Amygdala (tissue), 56 donors: ENCODE measurements at regions not wholly inside any gene's neighbourhood (a gene's known extent, or its start where the extent isn't known, plus 50 kb on each side); places are given as distances from the start of the nearest gene placed in this dataset.
"Not testable (repeated sequence)": the region's sequence is repeated elsewhere in the genome, so short reads cannot be mapped to it uniquely, and the experiment has no call there.

Experiments used
- DNase-seq, 56 donors: peaks; one replicate each; lab custom pipeline; 2025; lab: John Stamatoyannopoulos, UW

DNA sequence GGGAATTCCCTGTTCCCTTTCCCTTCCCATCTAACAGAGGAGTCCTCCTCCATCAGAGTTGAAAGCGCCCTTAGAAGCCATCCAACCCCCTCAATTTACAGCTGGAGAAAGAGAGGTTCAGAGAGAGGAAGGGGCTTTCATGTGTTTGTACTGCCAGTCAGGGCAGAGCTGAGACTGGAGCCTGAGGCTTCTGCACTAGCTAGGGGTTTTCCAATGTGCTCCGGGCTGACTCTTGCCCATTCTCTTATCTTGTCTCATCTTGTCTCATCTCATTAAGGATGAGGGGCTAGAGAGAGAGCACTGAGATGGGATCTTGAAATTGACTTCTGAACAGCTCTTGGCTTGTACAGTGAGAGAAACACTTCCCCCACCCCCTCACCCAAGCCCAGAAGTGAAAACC, 67.4 kb upstream of the SHB start:
- DNase-seq, result no peak

DNA sequence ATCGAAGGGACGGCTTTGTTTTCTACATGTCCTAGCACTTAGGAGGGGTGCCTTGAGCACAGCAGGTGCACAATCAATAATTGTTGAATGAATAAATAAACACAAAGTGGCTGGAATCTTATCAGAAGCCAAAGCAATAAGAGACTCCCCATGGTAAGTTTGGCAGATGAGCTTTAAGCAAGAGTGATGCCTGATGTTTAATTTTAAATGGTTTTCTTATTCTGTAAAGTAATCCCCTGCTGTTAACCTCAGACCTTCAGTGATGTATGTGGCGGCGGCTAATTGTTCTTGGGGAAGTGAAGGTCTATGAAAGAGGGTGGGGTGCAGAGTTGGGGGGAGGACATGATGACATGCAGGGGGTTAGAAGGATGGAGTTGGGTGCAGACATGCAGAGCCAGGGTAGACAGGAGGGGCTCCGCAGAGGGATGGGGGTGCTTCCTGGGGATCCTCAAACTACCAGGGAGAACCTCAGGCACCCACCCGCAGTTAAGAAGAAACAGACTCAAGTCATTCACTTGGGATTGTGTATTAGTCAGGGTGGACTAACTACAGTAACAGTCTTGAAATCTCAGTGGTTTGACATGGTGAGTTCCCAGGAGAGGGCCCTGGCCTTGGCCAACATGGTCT, 65.7 kb upstream of the SHB start:
- DNase-seq, result no peak

- DNase-seq, result no peak
These were observed 64.6 kb upstream of the SHB start for GRCh38 chr9:38133595-38133994.

- no peak for DNase-seq
These were observed 63.9 kb upstream of the SHB start for GRCh38 chr9:38132956-38133355.

DNA sequence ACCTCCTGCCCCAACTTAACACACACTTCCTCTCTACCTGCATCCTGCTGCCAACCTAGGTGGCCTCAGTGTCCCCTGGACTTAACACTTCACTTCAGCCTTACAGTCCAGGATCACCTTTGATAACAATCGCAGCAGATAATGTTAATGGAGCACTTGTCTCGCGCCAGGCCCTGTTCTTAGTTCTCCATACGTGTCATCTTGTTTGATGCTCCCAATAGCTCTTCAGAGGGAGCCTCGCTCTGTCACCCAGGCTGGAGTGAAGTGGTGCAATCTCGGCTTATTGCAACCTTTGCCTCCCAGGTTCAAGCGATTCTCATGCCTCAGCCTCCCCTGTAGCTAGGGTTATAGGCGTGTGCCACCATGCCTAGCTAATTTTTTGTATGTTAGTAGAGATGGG, 62.7 kb upstream of the SHB start:
- no peak for DNase-seq

DNA sequence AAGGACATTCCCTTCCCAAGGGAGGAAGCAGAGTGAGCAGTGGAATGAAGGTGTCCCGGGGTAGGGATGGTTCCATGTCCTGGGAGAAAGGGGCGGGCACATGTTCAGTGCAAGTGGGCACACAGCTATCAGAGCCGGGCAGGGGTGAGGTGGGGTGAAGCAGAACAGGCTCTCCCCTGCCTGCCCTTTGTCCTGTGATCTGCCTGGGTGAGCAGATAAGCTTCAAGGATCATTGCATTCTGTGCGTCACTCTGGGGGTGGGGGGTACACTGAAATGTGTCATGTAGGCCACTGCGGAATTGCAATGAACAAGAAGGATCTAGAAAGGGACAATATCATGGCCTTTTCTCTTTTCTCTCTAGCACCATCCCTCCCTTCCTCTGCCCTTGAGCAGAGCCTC, 61.7 kb upstream of the SHB start:
- no peak for DNase-seq

- DNase-seq, result no peak
These were observed 60.3 kb upstream of the SHB start for GRCh38 chr9:38129366-38129765.

DNA sequence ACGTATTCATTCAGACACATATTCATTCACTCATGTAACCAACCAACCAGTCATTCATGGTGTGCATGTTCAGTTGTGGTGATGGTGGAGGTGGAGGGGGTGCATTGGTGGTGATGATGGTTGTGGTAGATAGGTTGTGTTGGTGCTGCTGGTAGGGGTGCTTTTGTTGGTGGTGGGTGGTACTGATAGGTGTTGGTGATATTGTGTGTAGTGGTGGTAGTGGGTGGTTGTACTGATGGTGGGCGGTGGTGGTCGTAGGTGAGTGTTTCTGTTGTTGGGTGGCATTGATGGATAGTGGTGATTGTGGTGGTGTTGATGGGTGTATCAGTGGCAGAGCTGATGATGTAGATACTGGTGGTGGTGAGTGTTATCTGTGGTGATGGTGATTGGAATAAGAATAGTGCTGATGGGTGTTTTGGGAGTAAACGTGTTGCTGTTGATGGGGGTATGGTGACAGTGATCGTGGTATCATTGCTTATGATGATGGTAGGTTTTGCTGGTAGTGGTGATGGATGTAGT, 59.8 kb upstream of the SHB start:
- DNase-seq, result no peak

DNA sequence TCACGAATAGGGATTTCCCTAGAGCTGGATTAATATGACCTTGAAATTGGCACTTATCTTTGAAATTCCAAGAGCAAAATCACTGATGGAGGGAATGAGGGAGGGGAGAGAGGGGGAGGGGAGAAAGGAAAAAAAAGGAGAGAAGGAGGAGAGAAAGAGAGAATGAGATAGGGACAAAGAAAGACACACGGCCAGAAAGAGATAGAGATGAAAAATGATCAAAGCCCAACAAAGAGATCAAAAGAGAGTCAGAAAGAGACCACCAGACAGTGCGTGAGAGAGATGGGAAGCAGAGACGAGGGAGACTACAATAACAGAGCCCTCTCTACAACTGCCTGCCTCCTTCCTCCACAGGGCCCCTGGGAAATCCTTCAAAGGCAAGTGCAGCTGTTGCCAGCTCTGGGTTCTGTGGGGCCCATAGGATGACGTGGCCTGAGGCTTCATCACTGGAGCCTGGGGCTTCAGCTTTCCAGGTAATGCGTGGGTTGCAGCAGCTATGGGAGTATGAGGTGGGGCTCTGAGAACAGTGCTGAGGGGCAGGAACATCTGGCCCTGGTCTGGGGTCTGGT, 58.3 kb upstream of the SHB start:
- no peak for DNase-seq

GRCh38 chr9:38126730-38127129, 57.7 kb upstream of the SHB start:
- no peak for DNase-seq

DNA sequence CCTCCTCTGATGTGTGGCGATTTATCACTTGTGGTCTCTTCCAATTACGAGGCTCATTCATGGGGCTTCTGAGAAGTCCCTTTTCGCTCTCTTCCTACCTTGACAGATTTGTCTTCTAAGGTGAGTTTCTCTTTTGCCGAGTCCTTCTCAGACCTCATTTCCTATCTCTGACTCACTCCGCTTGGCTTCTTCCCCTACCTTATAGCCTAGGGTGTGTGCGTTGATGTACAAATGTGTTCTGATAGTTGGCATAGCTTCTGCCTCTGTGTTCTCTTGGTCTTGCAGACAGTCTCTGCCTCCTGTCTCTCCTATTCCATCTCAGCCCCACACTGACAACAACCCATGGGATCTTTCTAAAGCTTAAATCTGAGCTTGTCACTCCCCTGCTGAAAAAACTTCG, 56.9 kb upstream of the SHB start:
- DNase-seq, result no peak

DNA sequence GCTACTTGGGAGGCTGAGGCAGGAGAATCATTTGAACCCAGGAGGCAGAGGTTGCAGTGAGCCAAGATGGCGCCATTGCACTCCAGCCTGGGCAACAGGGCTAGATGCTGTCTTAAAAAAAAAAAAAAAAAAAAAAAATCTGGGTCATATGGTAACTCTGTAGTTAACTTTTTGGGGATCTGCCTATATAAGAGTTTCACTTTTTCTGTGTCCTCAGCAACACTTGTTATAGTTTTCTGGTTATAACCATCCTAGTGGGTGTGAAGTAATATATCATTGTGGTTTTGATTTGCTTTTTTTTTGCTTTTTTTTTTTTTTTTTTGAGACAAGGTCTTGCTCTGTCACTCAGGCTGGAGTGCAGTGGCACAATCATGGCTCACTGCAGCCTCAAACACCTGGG, 54.3 kb upstream of the SHB start:
- not testable (repeated sequence) for DNase-seq

- no peak for DNase-seq
These were observed 51.9 kb upstream of the SHB start for GRCh38 chr9:38120961-38121360.

- no peak for DNase-seq
These were observed 50.7 kb upstream of the SHB start for GRCh38 chr9:38119560-38120236.

GRCh38 chr9:38118862-38119438, 49.9 kb upstream of the SHB start:
- DNase-seq, result no peak
